H1 (cell line): ENCODE measurements at regions not wholly inside any gene's neighbourhood (a gene's known extent, or its start where the extent isn't known, plus 50 kb on each side); places are given as distances from the start of the nearest gene placed in this dataset.

ENCODE experiments used
- SIN3A ChIP-seq, 2 experiments: IDR thresholded peaks in 1 of 2; conservative IDR thresholded peaks in 1 of 2; 2 replicates each; pipeline ENCODE4 v1.6.1; 2011 to 2012; ENCODE audit warnings: low read length in 2 of 2, improper control_type of control experiment in 1 of 2, low read depth in 1 of 2, mild to moderate bottlenecking in 1 of 2
- SP2 ChIP-seq: IDR thresholded peaks from 2 replicates; pipeline ENCODE4 v1.6.1; 2012; ENCODE audit warnings: mild to moderate bottlenecking, low read length, inconsistent platforms
- YY1 ChIP-seq: IDR thresholded peaks from 2 replicates; pipeline ENCODE4 v1.6.1; 2011; ENCODE audit warnings: low read depth, mild to moderate bottlenecking, low read length
- TF ChIP-seq, protein P1 (sequence below): IDR thresholded peaks from 2 replicates; pipeline ENCODE4 v1.6.1; 2011; ENCODE audit warnings: low read length, improper control_type of control experiment
- TF ChIP-seq, protein P2 (sequence below), 3 experiments: IDR thresholded peaks; 1 replicate in 2 of 3; 2 replicates in 1 of 3; pipeline versions ENCODE4 v1.5.1 to v1.6.1; 2011; ENCODE audit warnings: low read length in 3 of 3, mild to moderate bottlenecking in 3 of 3, inconsistent platforms in 2 of 3, low read depth in 1 of 3, moderate library complexity in 1 of 3; ENCODE audit not compliant: insufficient read depth in 1 of 3; ENCODE audit errors: control extremely low read depth in 1 of 3

DNA sequence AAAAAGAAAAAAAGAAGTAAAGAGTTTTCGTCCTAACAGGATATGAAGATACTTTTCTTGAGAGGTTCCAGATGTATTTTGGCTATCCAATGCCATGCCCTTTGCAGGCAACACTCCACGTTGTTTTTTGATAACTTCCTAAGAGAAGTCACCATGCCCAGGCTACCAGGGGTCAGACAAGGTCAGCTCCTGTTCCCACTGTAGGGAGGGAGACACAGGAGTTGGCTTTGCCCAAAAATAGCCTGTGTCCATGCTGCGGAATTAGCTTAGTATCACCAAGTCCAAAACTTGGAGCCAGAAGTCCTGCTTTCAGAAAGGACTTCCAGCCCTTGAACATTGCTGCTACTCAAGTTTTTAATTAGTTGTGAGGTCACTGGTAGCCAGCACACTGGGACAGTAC, 62.1 kb upstream of the NRIP1 start:
- TF ChIP-seq YY1 (no peak), SIN3A (conservative IDR thresholded peaks at IDR 0.05 in 1 of 2, IDR thresholded peaks at IDR 0.05 in 1 of 2; ENCODE audit: low read depth in 1 of 2, low read length in 2 of 2) (no peak), SP2 (no peak)
- TF ChIP-seq, protein P1, sequence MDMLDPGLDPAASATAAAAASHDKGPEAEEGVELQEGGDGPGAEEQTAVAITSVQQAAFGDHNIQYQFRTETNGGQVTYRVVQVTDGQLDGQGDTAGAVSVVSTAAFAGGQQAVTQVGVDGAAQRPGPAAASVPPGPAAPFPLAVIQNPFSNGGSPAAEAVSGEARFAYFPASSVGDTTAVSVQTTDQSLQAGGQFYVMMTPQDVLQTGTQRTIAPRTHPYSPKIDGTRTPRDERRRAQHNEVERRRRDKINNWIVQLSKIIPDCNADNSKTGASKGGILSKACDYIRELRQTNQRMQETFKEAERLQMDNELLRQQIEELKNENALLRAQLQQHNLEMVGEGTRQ: no peak
- TF ChIP-seq, protein P2, sequence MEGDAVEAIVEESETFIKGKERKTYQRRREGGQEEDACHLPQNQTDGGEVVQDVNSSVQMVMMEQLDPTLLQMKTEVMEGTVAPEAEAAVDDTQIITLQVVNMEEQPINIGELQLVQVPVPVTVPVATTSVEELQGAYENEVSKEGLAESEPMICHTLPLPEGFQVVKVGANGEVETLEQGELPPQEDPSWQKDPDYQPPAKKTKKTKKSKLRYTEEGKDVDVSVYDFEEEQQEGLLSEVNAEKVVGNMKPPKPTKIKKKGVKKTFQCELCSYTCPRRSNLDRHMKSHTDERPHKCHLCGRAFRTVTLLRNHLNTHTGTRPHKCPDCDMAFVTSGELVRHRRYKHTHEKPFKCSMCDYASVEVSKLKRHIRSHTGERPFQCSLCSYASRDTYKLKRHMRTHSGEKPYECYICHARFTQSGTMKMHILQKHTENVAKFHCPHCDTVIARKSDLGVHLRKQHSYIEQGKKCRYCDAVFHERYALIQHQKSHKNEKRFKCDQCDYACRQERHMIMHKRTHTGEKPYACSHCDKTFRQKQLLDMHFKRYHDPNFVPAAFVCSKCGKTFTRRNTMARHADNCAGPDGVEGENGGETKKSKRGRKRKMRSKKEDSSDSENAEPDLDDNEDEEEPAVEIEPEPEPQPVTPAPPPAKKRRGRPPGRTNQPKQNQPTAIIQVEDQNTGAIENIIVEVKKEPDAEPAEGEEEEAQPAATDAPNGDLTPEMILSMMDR (IDR thresholded peaks at IDR 0.05; ENCODE audit: control extremely low read depth in 1 of 3, insufficient read depth in 1 of 3, low read depth in 1 of 3, low read length in 3 of 3): no peak
